ENCODE measurements at regions not wholly inside any gene's neighbourhood (a gene's known extent, or its start where the extent isn't known, plus 50 kb on each side); places are given as distances from the start of the nearest gene placed in this dataset.

DNA sequence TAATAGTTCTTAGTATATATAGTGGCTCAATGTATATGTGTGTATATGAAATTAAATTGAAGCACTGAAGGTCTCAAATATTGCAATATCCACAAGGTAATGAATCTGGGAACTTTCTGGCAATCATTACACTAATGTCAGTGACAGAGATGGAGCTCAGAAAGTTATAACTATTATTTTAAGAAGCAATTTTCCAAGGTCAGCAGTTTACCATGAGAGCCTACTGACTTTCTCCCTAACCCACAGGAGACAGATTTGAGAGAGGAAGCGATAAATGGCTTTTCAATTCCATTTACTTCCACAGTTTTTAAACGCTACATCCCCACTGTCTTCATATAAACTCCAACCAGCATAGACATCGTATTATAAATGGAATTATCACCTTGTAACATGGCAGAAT lies 92.9 kb downstream of the PCTP start:
- H3K4me3 ChIP-seq: no peak overlapping the region
- WGBS, 2 donors (ENCODE audit: low coverage in 1 of 2): 86 to 94% methylated on average over 3 of the region's 3 CpGs
- TF ChIP-seq POLR2A (IDR thresholded peaks at IDR 0.05) (no peak), EP300 (IDR thresholded peaks at IDR 0.05) (no peak), POLR2AphosphoS5 (IDR thresholded peaks at IDR 0.05) (no peak)
- TF ChIP-seq, protein P1, sequence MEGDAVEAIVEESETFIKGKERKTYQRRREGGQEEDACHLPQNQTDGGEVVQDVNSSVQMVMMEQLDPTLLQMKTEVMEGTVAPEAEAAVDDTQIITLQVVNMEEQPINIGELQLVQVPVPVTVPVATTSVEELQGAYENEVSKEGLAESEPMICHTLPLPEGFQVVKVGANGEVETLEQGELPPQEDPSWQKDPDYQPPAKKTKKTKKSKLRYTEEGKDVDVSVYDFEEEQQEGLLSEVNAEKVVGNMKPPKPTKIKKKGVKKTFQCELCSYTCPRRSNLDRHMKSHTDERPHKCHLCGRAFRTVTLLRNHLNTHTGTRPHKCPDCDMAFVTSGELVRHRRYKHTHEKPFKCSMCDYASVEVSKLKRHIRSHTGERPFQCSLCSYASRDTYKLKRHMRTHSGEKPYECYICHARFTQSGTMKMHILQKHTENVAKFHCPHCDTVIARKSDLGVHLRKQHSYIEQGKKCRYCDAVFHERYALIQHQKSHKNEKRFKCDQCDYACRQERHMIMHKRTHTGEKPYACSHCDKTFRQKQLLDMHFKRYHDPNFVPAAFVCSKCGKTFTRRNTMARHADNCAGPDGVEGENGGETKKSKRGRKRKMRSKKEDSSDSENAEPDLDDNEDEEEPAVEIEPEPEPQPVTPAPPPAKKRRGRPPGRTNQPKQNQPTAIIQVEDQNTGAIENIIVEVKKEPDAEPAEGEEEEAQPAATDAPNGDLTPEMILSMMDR (IDR thresholded peaks at IDR 0.05): no peak

GRCh38 chr17:55845385-55845784 lies 94.5 kb downstream of the PCTP start:
- peak; percentile 86 for ATAC-seq
- H3K36me3 ChIP-seq: no peaks in the 10 kb centered on the region
- H3K4me3 ChIP-seq: peak overlapping the region in 1 of 2 donors; percentile 37
- no peaks in the 10 kb centered on the region for H3K27me3 ChIP-seq
- H3K4me1 ChIP-seq: peaks cover 0 to 8% (median 0%) of the 10 kb centered on the region in 3 donors
- no peak overlapping the region for H3K27ac ChIP-seq
- TF ChIP-seq, protein P1 (IDR thresholded peaks at IDR 0.05): peak in 3 of 4 experiments; percentile 52 to 73 (median 55)
- TF ChIP-seq POLR2A (IDR thresholded peaks at IDR 0.05): no peak
- H3K9me3 ChIP-seq: no peaks in the 10 kb centered on the region
- WGBS, 2 donors (ENCODE audit: low coverage in 1 of 2): 18% methylated on average over 3 of the region's 32 CpGs; no CpG with 5 or more reads in 1 of the 2 donors

More for the DNA sequence above, 92.9 kb downstream of the PCTP start:
- peaks cover 0 to 8% (median 0%) of the 10 kb centered on the region in 3 donors for H3K4me1 ChIP-seq
- no peak overlapping the region for H3K27ac ChIP-seq
- no peaks in the 10 kb centered on the region for H3K36me3 ChIP-seq
- H3K27me3 ChIP-seq: no peaks in the 10 kb centered on the region
- no peaks in the 10 kb centered on the region for H3K9me3 ChIP-seq
- no peak for ATAC-seq

DNA sequence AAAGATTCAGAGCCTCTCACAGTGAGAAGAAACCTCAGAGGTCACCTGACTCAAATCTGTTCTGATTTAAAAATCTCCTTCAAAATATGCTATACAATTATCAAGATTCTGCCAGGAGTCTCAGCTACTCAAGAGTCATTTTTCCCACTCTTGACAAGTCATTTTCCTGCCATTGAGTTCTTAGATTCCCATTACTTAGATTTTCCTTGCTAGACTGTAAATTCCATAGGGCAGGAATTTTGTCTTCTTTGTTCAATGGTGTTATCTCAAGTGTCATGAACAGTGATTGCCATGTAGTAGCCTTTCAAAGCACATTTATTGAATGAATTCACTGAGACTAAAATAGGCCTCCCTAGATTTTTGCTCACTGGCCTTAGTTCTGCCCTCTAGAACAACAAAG lies 95.9 kb downstream of the PCTP start:
- no peak overlapping the region for H3K4me3 ChIP-seq
- H3K27ac ChIP-seq: no peak overlapping the region
- no peaks in the 10 kb centered on the region for H3K27me3 ChIP-seq
- ATAC-seq: no peak
- TF ChIP-seq POLR2A (IDR thresholded peaks at IDR 0.05): no peak
- TF ChIP-seq, protein P1 (IDR thresholded peaks at IDR 0.05): no peak
- H3K36me3 ChIP-seq: no peaks in the 10 kb centered on the region
- no peaks in the 10 kb centered on the region for H3K9me3 ChIP-seq
- H3K4me1 ChIP-seq: peaks cover 0 to 8% (median 0%) of the 10 kb centered on the region in 3 donors

GRCh38 chr17:55852734-55853133 lies 101.9 kb downstream of the PCTP start:
- Histone ChIP-seq H3K4me1 (no peaks in the 10 kb centered on the region), H3K9me3 (no peaks in the 10 kb centered on the region), H3K27me3 (no peaks in the 10 kb centered on the region), H3K4me3 (no peak overlapping the region), H3K27ac (no peak overlapping the region), H3K36me3 (no peaks in the 10 kb centered on the region)
- no peak for TF ChIP-seq POLR2AphosphoS5 (IDR thresholded peaks at IDR 0.05)
- TF ChIP-seq EP300 (IDR thresholded peaks at IDR 0.05): no peak
- no peak for TF ChIP-seq POLR2A (IDR thresholded peaks at IDR 0.05)
- TF ChIP-seq, protein P1 (IDR thresholded peaks at IDR 0.05): no peak
- no peak for ATAC-seq

GRCh38 chr17:55859301-55859795 lies 108.5 kb downstream of the PCTP start:
- Histone ChIP-seq H3K27me3 (no peaks in the 10 kb centered on the region), H3K4me1 (peaks cover 0 to 7% (median 0%) of the 10 kb centered on the region in 3 donors), H3K4me3 (no peak overlapping the region), H3K27ac (no peak overlapping the region), H3K9me3 (no peaks in the 10 kb centered on the region), H3K36me3 (no peaks in the 10 kb centered on the region)
- ATAC-seq: no peak
- TF ChIP-seq EP300 (IDR thresholded peaks at IDR 0.05) (no peak), POLR2A (IDR thresholded peaks at IDR 0.05) (no peak), POLR2AphosphoS5 (IDR thresholded peaks at IDR 0.05) (no peak)
- TF ChIP-seq, protein P1 (IDR thresholded peaks at IDR 0.05): no peak
- 34 to 37% methylated on average over 2 of the region's 2 CpGs for WGBS, 2 donors (ENCODE audit: low coverage in 1 of 2)
